SK-N-SH (cell line): ENCODE measurements at regions not wholly inside any gene's neighbourhood (a gene's known extent, or its start where the extent isn't known, plus 50 kb on each side); places are given as distances from the start of the nearest gene placed in this dataset.
"Not testable (repeated sequence)": the region's sequence is repeated elsewhere in the genome, so short reads cannot be mapped to it uniquely, and the experiment has no call there.

ENCODE experiments used
- CTCF ChIA-PET: fragments of 300-600, 350-600 bp; formaldehyde crosslinking; extraction: SDS; loops from one replicate; lab custom pipeline; 2021; lab: Yijun Ruan, JAX
- POLR2A ChIA-PET: fragments of 350-600 bp; sonication (Branson Sonifier 250); formaldehyde crosslinking; extraction: SDS; loops from one replicate; lab custom pipeline; 2020; ENCODE audit warnings: antibody characterized with exemption, inconsistent platforms; lab: Yijun Ruan, JAX
- DNase-seq: peaks from one replicate; pipeline ENCODE4 v3.0.0; 2012
- H2AFZ ChIP-seq: fragments of 200-600 bp; sonication (generic); 2 replicates; pipeline ENCODE4 v1.8.1; 2016; ENCODE audit warnings: antibody characterized with exemption, mild to moderate bottlenecking, low read depth
- H3F3A ChIP-seq: fragments of 200-600 bp; sonication (generic); replicated peaks from 2 replicates; pipeline ENCODE3; 2016; ENCODE audit warnings: antibody characterized with exemption, mild to moderate bottlenecking; ENCODE audit not compliant: insufficient read depth
- H3K27ac ChIP-seq, 2 experiments: fragments of 200-500 bp in 1 of 2; fragments of 200-600 bp in 1 of 2; sonication (Bioruptor generic) in 1 of 2; sonication (generic), shearing (Covaris generic) in 1 of 2; 2 replicates each; pipeline versions ENCODE4 v1.5.1 to v1.6.1; 2014 to 2016; ENCODE audit warnings: low read depth in 2 of 2, inconsistent platforms in 1 of 2, low read length in 1 of 2, mild to moderate bottlenecking in 1 of 2, mixed read lengths in 1 of 2
- H3K27me3 ChIP-seq: fragments of 200-600 bp; sonication (generic), shearing (Covaris generic); 2 replicates; pipeline ENCODE4 v1.6.1; 2016; ENCODE audit warnings: mixed run types; ENCODE audit not compliant: insufficient read depth
- H3K36me3 ChIP-seq, 2 experiments: fragments of 200-500 bp in 1 of 2; fragments of 200-600 bp in 1 of 2; sonication (Bioruptor generic) in 1 of 2; sonication (generic) in 1 of 2; replicated peaks in 1 of 2; 2 replicates each; pipeline versions ENCODE3 to v1.5.1; 2014 to 2016; ENCODE audit warnings: low read length in 1 of 2, mild to moderate bottlenecking in 1 of 2; ENCODE audit not compliant: insufficient read depth in 2 of 2, control insufficient read depth in 1 of 2
- H3K4me1 ChIP-seq, 2 experiments: fragments of 200-500 bp in 1 of 2; fragments of 200-600 bp in 1 of 2; sonication (Bioruptor generic) in 1 of 2; sonication (generic), shearing (Covaris generic) in 1 of 2; 2 replicates each; pipeline versions ENCODE4 v1.5.1 to v1.6.1; 2014 to 2016; ENCODE audit warnings: low read depth in 1 of 2, low read length in 1 of 2, mixed run types in 1 of 2; ENCODE audit not compliant: insufficient read depth in 2 of 2, control insufficient read depth in 1 of 2
- H3K4me2 ChIP-seq: fragments of 200-600 bp; sonication (generic), shearing (Covaris generic); 2 replicates; pipeline ENCODE4 v1.6.1; 2017; ENCODE audit warnings: mixed run types
- H3K4me3 ChIP-seq, 2 experiments: fragments of 200-500 bp in 1 of 2; fragments of 200-600 bp in 1 of 2; sonication (Bioruptor generic) in 1 of 2; sonication (generic), shearing (Covaris generic) in 1 of 2; 2 replicates each; pipeline versions ENCODE4 v1.5.1 to v1.8.1; 2014 to 2016; ENCODE audit warnings: low read depth in 2 of 2, inconsistent platforms in 1 of 2, low read length in 1 of 2, mild to moderate bottlenecking in 1 of 2, mixed read lengths in 1 of 2, moderate library complexity in 1 of 2
- H3K79me2 ChIP-seq: fragments of 200-600 bp; sonication (generic); 2 replicates; pipeline ENCODE4 v1.8.1; 2017; ENCODE audit warnings: mild to moderate bottlenecking; ENCODE audit not compliant: insufficient read depth
- H3K9ac ChIP-seq: fragments of 200-600 bp; sonication (generic); 2 replicates; pipeline ENCODE4 v1.6.1; 2017; ENCODE audit warnings: mixed run types
- H3K9me2 ChIP-seq: fragments of 200-600 bp; sonication (generic); 2 replicates; pipeline ENCODE4 v1.6.1; 2017; ENCODE audit warnings: mixed run types
- H3K9me3 ChIP-seq: fragments of 200-600 bp; sonication (generic); 2 replicates; pipeline ENCODE4 v1.6.1; 2017; ENCODE audit warnings: mixed run types, mild to moderate bottlenecking, moderate library complexity
- H4K20me1 ChIP-seq: fragments of 200-600 bp; sonication (generic); 2 replicates; pipeline ENCODE4 v1.6.1; 2017; ENCODE audit warnings: mild to moderate bottlenecking, mixed run types; ENCODE audit not compliant: insufficient read depth
- CHD2 ChIP-seq: fragments of 150-350 bp; IDR thresholded peaks from 2 replicates; pipeline ENCODE4 v1.6.1; 2018; ENCODE audit warnings: low read length; ENCODE audit not compliant: partially characterized antibody
- EP300 ChIP-seq, 2 experiments: IDR thresholded peaks; 2 replicates each; pipeline versions ENCODE4 v1.4.0 to v1.6.1; 2012; ENCODE audit warnings: borderline replicate concordance in 1 of 2, low read depth in 1 of 2, low read length in 1 of 2
- FOXJ3 ChIP-seq: sonication (generic); formaldehyde crosslinking; IDR thresholded peaks from 2 replicates; pipeline ENCODE4 v1.5.1; 2020; ENCODE audit warnings: mild to moderate bottlenecking, missing genetic modification reagents
- GATA2 ChIP-seq: sonication (generic); formaldehyde crosslinking; IDR thresholded peaks from 2 replicates; pipeline ENCODE4 v1.5.0; 2020; ENCODE audit warnings: mild to moderate bottlenecking, missing genetic modification reagents
- MXI1 ChIP-seq: IDR thresholded peaks from 2 replicates; pipeline ENCODE4 v1.6.1; 2012; ENCODE audit warnings: mild to moderate bottlenecking, low read depth, low read length, improper control_type of control experiment
- RCOR1 ChIP-seq: fragments of 150-350 bp; IDR thresholded peaks from 2 replicates; pipeline ENCODE4 v1.6.1; 2017; ENCODE audit warnings: antibody characterized with exemption, low read length
- RXRA ChIP-seq: IDR thresholded peaks from 2 replicates; pipeline ENCODE4 v1.4.0; 2012; ENCODE audit warnings: low read depth, mild to moderate bottlenecking, borderline replicate concordance
- WGBS: methylation state at CpG from one replicate; pipeline ENCODE4 v1.1.6; 2017; ENCODE audit warnings: low lambda C conversion rate; 5-methylcytosine and 5-hydroxymethylcytosine counted together

GRCh38 chr17:28261219-28261618 lies 57.8 kb upstream of the TMEM97 start (continued):
- no peak for TF ChIP-seq RXRA
- no peak for TF ChIP-seq CHD2
- TF ChIP-seq MXI1: no peak
- no peak for TF ChIP-seq FOXJ3 (CRISPR knock-in tag)
- no peak for TF ChIP-seq GATA2 (CRISPR knock-in tag)
- TF ChIP-seq RCOR1: no peak
- no peak for TF ChIP-seq EP300 (IDR thresholded peaks at IDR 0.05; ENCODE audit: borderline replicate concordance in 1 of 2, low read depth in 1 of 2, low read length in 1 of 2)
- TF ChIP-seq, all 33 proteins: peak for 0

GRCh38 chr17:28262123-28262745 lies 56.8 kb upstream of the TMEM97 start:
- POLR2A ChIA-PET, H3K27ac ChIP-seq, H3K4me1 ChIP-seq, H3K79me2 ChIP-seq, H3K9me3 ChIP-seq, H3K4me2 ChIP-seq, H3K36me3 ChIP-seq, H3F3A ChIP-seq, H3K4me3 ChIP-seq, H4K20me1 ChIP-seq, H3K9ac ChIP-seq, DNase-seq, H3K27me3 ChIP-seq, H3K9me2 ChIP-seq, H2AFZ ChIP-seq: not testable (repeated sequence)
- CTCF ChIA-PET: interaction anchor here (1.0 kb wide), 1 partner anchor 369 kb away, joined by 3 read pairs; no protein-coding TSS in a partner anchor
- 54% methylated on average over 10 of the region's 10 CpGs for WGBS

GRCh38 chr17:28264902-28265548 lies 54.0 kb upstream of the TMEM97 start:
- H3K27me3 ChIP-seq, H3K4me3 ChIP-seq, POLR2A ChIA-PET, H3K4me2 ChIP-seq, H3K9me3 ChIP-seq, H3K36me3 ChIP-seq, H3K4me1 ChIP-seq, H3K9me2 ChIP-seq, H4K20me1 ChIP-seq, DNase-seq, H3K9ac ChIP-seq, H3K79me2 ChIP-seq, H3K27ac ChIP-seq, H2AFZ ChIP-seq, H3F3A ChIP-seq: not testable (repeated sequence)
- CTCF ChIA-PET: interaction anchor here (2.1 kb wide), 1 partner anchor 14 kb away, joined by 13 read pairs; no protein-coding TSS in a partner anchor
- 21% methylated on average over 5 of the region's 5 CpGs for WGBS

GRCh38 chr17:28265856-28266546 lies 53.0 kb upstream of the TMEM97 start:
- H3K79me2 ChIP-seq, H3K9ac ChIP-seq, H3K27me3 ChIP-seq, H2AFZ ChIP-seq, H4K20me1 ChIP-seq, DNase-seq, H3F3A ChIP-seq, H3K9me3 ChIP-seq, H3K36me3 ChIP-seq, POLR2A ChIA-PET, H3K4me2 ChIP-seq, H3K9me2 ChIP-seq, H3K27ac ChIP-seq, H3K4me1 ChIP-seq, H3K4me3 ChIP-seq: not testable (repeated sequence)
- 77% methylated on average over 21 of the region's 21 CpGs for WGBS
- CTCF ChIA-PET: interaction anchor here (1.2 to 2.1 kb wide), 3 partner anchors 15 to 373 kb away, joined by 3 to 13 read pairs (median 3); partner anchors contain the start of gene LYRM9

- DNase-seq, H3K4me3 ChIP-seq, H3K27ac ChIP-seq, H3F3A ChIP-seq, H3K4me2 ChIP-seq, H3K79me2 ChIP-seq, H3K9ac ChIP-seq, H3K36me3 ChIP-seq, H3K9me3 ChIP-seq, H2AFZ ChIP-seq, POLR2A ChIA-PET, H3K27me3 ChIP-seq, H3K4me1 ChIP-seq, H3K9me2 ChIP-seq, H4K20me1 ChIP-seq: not testable (repeated sequence)
- CTCF ChIA-PET: interaction anchor here (1.2 to 2.1 kb wide), 3 partner anchors 15 to 373 kb away, joined by 3 to 13 read pairs (median 3); partner anchors contain the start of gene LYRM9
- 41% methylated on average over 5 of the region's 5 CpGs for WGBS
These were observed 52.5 kb upstream of the TMEM97 start for GRCh38 chr17:28266547-28266920.
